Liver (tissue), 3 donors: ENCODE measurements at regions not wholly inside any gene's neighbourhood (a gene's known extent, or its start where the extent isn't known, plus 50 kb on each side); places are given as distances from the start of the nearest gene placed in this dataset.

Experiments
- JUND ChIP-seq, 2 donors: IDR thresholded peaks; 2 replicates each; pipeline ENCODE4 v1.6.1; 2016; ENCODE audit warnings: antibody characterized with exemption in 2 of 2
- RAD21 ChIP-seq, 2 donors: IDR thresholded peaks; 2 replicates each; pipeline ENCODE4 v1.6.1; 2016; ENCODE audit warnings: antibody characterized with exemption in 2 of 2, mild to moderate bottlenecking in 2 of 2
- TAF1 ChIP-seq: conservative IDR thresholded peaks from 2 replicates; pipeline ENCODE4 v1.6.1; 2016; ENCODE audit warnings: antibody characterized with exemption, mild to moderate bottlenecking
- ZBTB33 ChIP-seq: IDR thresholded peaks from 2 replicates; pipeline ENCODE4 v1.6.1; 2016; ENCODE audit warnings: antibody characterized with exemption
- TF ChIP-seq, protein P1 (sequence below): fragments of 150-350 bp; IDR thresholded peaks from 2 replicates; pipeline ENCODE4 v1.5.1; 2017; ENCODE audit warnings: improper control_type of control experiment, low read depth, low read length; ENCODE audit not compliant: missing input control
- donor health status: healthy.
- donor health status: healthy.

- TF ChIP-seq, protein P1, sequence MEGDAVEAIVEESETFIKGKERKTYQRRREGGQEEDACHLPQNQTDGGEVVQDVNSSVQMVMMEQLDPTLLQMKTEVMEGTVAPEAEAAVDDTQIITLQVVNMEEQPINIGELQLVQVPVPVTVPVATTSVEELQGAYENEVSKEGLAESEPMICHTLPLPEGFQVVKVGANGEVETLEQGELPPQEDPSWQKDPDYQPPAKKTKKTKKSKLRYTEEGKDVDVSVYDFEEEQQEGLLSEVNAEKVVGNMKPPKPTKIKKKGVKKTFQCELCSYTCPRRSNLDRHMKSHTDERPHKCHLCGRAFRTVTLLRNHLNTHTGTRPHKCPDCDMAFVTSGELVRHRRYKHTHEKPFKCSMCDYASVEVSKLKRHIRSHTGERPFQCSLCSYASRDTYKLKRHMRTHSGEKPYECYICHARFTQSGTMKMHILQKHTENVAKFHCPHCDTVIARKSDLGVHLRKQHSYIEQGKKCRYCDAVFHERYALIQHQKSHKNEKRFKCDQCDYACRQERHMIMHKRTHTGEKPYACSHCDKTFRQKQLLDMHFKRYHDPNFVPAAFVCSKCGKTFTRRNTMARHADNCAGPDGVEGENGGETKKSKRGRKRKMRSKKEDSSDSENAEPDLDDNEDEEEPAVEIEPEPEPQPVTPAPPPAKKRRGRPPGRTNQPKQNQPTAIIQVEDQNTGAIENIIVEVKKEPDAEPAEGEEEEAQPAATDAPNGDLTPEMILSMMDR = no peak
- TF ChIP-seq ZBTB33 = no peak
- TF ChIP-seq RAD21 (IDR thresholded peaks at IDR 0.05) = no peak
- no peak for TF ChIP-seq TAF1
- TF ChIP-seq JUND (IDR thresholded peaks at IDR 0.05) = no peak
These were observed 450.2 kb upstream of the MBL2 start for GRCh38 chr10:53222806-53223205.
